HL-60 (cell line): ENCODE measurements at regions not wholly inside any gene's neighbourhood (a gene's known extent, or its start where the extent isn't known, plus 50 kb on each side); places are given as distances from the start of the nearest gene placed in this dataset.

ENCODE experiments used
- CTCF ChIP-seq: IDR thresholded peaks from one replicate; pipeline ENCODE4 v1.5.1; 2011; ENCODE audit warnings: low read length, control low read depth, inconsistent platforms; ENCODE audit not compliant: insufficient read depth
- SPI1 ChIP-seq: IDR thresholded peaks from 2 replicates; pipeline ENCODE4 v1.6.1; 2012; ENCODE audit warnings: low read depth, mild to moderate bottlenecking, borderline replicate concordance

- TF ChIP-seq CTCF (no peak), SPI1 (no peak)
Observed at GRCh38 chr3:46096781-46097180, 69.5 kb upstream of the XCR1 start.
